Left ventricle myocardium inferior (tissue), 1 donor: ENCODE measurements at regions not wholly inside any gene's neighbourhood (a gene's known extent, or its start where the extent isn't known, plus 50 kb on each side); places are given as distances from the start of the nearest gene placed in this dataset.

Experiments
- DNase-seq: peaks from one replicate; pipeline ENCODE4 v3.0.0-alpha.2; 2020
- H3K27ac ChIP-seq: fragments of 200-600 bp; replicated peaks from 2 replicates; pipeline ENCODE4 v1.8.0; 2021
- H3K27me3 ChIP-seq: fragments of 200-600 bp; 2 replicates; pipeline ENCODE4 v1.8.0; 2021; ENCODE audit warnings: low read depth
- H3K36me3 ChIP-seq: fragments of 200-600 bp; 2 replicates; pipeline ENCODE4 v1.8.0; 2021
- H3K4me1 ChIP-seq: fragments of 200-600 bp; 2 replicates; pipeline ENCODE4 v1.8.0; 2021
- H3K4me3 ChIP-seq: fragments of 200-600 bp; 2 replicates; pipeline ENCODE4 v1.8.0; 2021; ENCODE audit warnings: mild to moderate bottlenecking, moderate library complexity
- H3K9me3 ChIP-seq: fragments of 200-600 bp; replicated peaks from 2 replicates; pipeline ENCODE4 v1.8.0; 2021
- intact Hi-C: fragments of 100-400 bp; cut with micrococcal nuclease; formaldehyde crosslinking; loops from one replicate; pipeline ENCODE4 v1.11.0; 2022
- TF ChIP-seq, protein P1 (sequence below): fragments of 200-600 bp; IDR thresholded peaks from 2 replicates; pipeline ENCODE4 v1.8.0; 2021; ENCODE audit warnings: antibody characterized with exemption, mild to moderate bottlenecking, borderline replicate concordance
- donor health status: DM: no; HTN: yes; CAD: no; lungs with severe emphysema.

GRCh38 chr3:145882436-145882835 lies 278.5 kb downstream of the PLOD2 start:
- H3K27me3 ChIP-seq: no peaks in the 10 kb centered on the region
- H3K4me1 ChIP-seq: no peaks in the 10 kb centered on the region
- H3K9me3 ChIP-seq: peaks cover 5% of the 10 kb centered on the region
- H3K36me3 ChIP-seq: no peaks in the 10 kb centered on the region
- H3K27ac ChIP-seq: no peak overlapping the region
- intact Hi-C loops: no loop called here
- DNase-seq: no peak
- TF ChIP-seq, protein P1, sequence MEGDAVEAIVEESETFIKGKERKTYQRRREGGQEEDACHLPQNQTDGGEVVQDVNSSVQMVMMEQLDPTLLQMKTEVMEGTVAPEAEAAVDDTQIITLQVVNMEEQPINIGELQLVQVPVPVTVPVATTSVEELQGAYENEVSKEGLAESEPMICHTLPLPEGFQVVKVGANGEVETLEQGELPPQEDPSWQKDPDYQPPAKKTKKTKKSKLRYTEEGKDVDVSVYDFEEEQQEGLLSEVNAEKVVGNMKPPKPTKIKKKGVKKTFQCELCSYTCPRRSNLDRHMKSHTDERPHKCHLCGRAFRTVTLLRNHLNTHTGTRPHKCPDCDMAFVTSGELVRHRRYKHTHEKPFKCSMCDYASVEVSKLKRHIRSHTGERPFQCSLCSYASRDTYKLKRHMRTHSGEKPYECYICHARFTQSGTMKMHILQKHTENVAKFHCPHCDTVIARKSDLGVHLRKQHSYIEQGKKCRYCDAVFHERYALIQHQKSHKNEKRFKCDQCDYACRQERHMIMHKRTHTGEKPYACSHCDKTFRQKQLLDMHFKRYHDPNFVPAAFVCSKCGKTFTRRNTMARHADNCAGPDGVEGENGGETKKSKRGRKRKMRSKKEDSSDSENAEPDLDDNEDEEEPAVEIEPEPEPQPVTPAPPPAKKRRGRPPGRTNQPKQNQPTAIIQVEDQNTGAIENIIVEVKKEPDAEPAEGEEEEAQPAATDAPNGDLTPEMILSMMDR: no peak
- no peak overlapping the region for H3K4me3 ChIP-seq

GRCh38 chr3:145889730-145890129 lies 271.3 kb downstream of the PLOD2 start:
- no peak for DNase-seq
- TF ChIP-seq, protein P1: no peak
- no peaks in the 10 kb centered on the region for H3K36me3 ChIP-seq
- H3K4me3 ChIP-seq: no peak overlapping the region
- intact Hi-C loops: no loop called here
- H3K4me1 ChIP-seq: no peaks in the 10 kb centered on the region
- no peaks in the 10 kb centered on the region for H3K9me3 ChIP-seq
- no peak overlapping the region for H3K27ac ChIP-seq
- no peaks in the 10 kb centered on the region for H3K27me3 ChIP-seq

- no peak overlapping the region for H3K27ac ChIP-seq
- no peaks in the 10 kb centered on the region for H3K36me3 ChIP-seq
- H3K27me3 ChIP-seq: no peaks in the 10 kb centered on the region
- intact Hi-C loops: no loop called here
- no peak for DNase-seq
- no peak overlapping the region for H3K4me3 ChIP-seq
- no peaks in the 10 kb centered on the region for H3K4me1 ChIP-seq
- H3K9me3 ChIP-seq: no peaks in the 10 kb centered on the region
- TF ChIP-seq, protein P1: no peak
These were observed 268.1 kb downstream of the PLOD2 start for GRCh38 chr3:145892869-145893268.

GRCh38 chr3:145893331-145893730 lies 267.7 kb downstream of the PLOD2 start:
- Histone ChIP-seq H3K27ac (no peak overlapping the region), H3K4me3 (no peak overlapping the region), H3K9me3 (no peaks in the 10 kb centered on the region), H3K27me3 (no peaks in the 10 kb centered on the region), H3K4me1 (no peaks in the 10 kb centered on the region), H3K36me3 (no peaks in the 10 kb centered on the region)
- intact Hi-C loops: no loop called here
- TF ChIP-seq, protein P1: no peak
- DNase-seq: no peak

- Histone ChIP-seq H3K4me3 (peak overlapping the region; percentile 24), H3K36me3 (no peaks in the 10 kb centered on the region), H3K4me1 (no peaks in the 10 kb centered on the region), H3K27me3 (no peaks in the 10 kb centered on the region), H3K9me3 (no peaks in the 10 kb centered on the region), H3K27ac (no peak overlapping the region)
- TF ChIP-seq, protein P1: no peak
- DNase-seq: no peak
- intact Hi-C loops: no loop called here
These were observed 262.5 kb downstream of the PLOD2 start for GRCh38 chr3:145898487-145898886.

DNA sequence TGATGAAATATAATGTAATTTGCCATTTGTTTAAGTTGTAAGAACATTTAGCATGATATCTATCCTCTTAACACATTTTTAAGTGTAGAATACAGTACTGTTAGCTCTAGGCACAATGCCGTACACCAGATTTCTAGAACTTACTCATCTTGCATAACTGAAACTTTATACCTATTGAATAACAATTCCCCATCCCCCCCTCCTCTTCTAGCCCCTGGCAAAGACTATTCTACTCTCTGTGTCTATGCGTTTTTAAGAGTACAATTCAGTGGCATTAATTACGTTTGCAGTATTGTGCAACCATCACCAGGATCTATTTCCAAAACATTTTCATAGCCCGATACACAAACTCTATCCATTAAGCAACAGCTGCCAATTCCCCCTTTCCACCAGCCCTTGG lies 261.7 kb downstream of the PLOD2 start:
- Histone ChIP-seq H3K9me3 (no peaks in the 10 kb centered on the region), H3K27ac (no peak overlapping the region), H3K27me3 (no peaks in the 10 kb centered on the region), H3K4me1 (no peaks in the 10 kb centered on the region), H3K36me3 (no peaks in the 10 kb centered on the region), H3K4me3 (no peak overlapping the region)
- intact Hi-C loops: no loop called here
- no peak for DNase-seq
- TF ChIP-seq, protein P1: no peak
